HEK293 (cell line): ENCODE measurements at regions not wholly inside any gene's neighbourhood (a gene's known extent, or its start where the extent isn't known, plus 50 kb on each side); places are given as distances from the start of the nearest gene placed in this dataset.

ENCODE experiments used
- CTCF ChIA-PET: fragments of 350-600 bp; formaldehyde crosslinking; extraction: SDS; loops from one replicate; lab custom pipeline; 2021; ENCODE audit warnings: antibody characterized with exemption; lab: Yijun Ruan, JAX
- POLR2A ChIA-PET: fragments of 300-600 bp; formaldehyde crosslinking; extraction: SDS; loops from one replicate; lab custom pipeline; 2020; ENCODE audit warnings: antibody characterized with exemption, inconsistent platforms; lab: Yijun Ruan, JAX
- H3K27ac ChIP-seq: fragments of 200-500 bp; sonication (Bioruptor generic); 2 replicates; pipeline ENCODE4 v1.5.1; 2014; ENCODE audit warnings: low read depth, low read length, control low read depth, inconsistent platforms; ENCODE audit errors: extremely low read depth
- H3K36me3 ChIP-seq, 2 experiments: fragments of 200-500 bp in 1 of 2; sonication (Bioruptor generic) in 1 of 2; 1 replicate in 1 of 2; 2 replicates in 1 of 2; pipeline ENCODE4 v1.5.1; 2014 to 2017; ENCODE audit warnings: inconsistent platforms in 2 of 2, low read length in 2 of 2; ENCODE audit not compliant: control insufficient read depth in 2 of 2, insufficient read depth in 1 of 2
- H3K4me1 ChIP-seq: fragments of 200-500 bp; sonication (Bioruptor generic); 2 replicates; pipeline ENCODE4 v1.5.1; 2014; ENCODE audit warnings: mild to moderate bottlenecking, low read length, inconsistent platforms; ENCODE audit not compliant: control insufficient read depth, insufficient read depth
- H3K4me3 ChIP-seq: 2 replicates; pipeline ENCODE4 v1.5.1; 2011; ENCODE audit warnings: low read depth, mild to moderate bottlenecking, control low read depth, low read length, moderate library complexity
- H3K9me3 ChIP-seq: fragments of 200-500 bp; sonication (Bioruptor generic); 2 replicates; pipeline ENCODE4 v1.5.1; 2014; ENCODE audit warnings: low read depth, low read length, inconsistent platforms; ENCODE audit not compliant: control insufficient read depth, insufficient read depth
- HOXA7 ChIP-seq: sonication (generic); formaldehyde crosslinking; IDR thresholded peaks from 2 replicates; pipeline ENCODE4 v1.8.1; 2022; ENCODE audit warnings: missing genetic modification reagents, borderline replicate concordance
- IKZF3 ChIP-seq: fragments of 450-650 bp; IDR thresholded peaks from 2 replicates; pipeline ENCODE4 v1.5.0; 2018; ENCODE audit warnings: missing biosample characterization, mild to moderate bottlenecking, missing genetic modification characterization, moderate library complexity
- MEIS1 ChIP-seq: sonication (generic); formaldehyde crosslinking; IDR thresholded peaks from 2 replicates; pipeline ENCODE4 v1.8.1; 2022; ENCODE audit warnings: missing genetic modification reagents, mild to moderate bottlenecking, borderline replicate concordance
- PRDM4 ChIP-seq: fragments of 450-650 bp; formaldehyde crosslinking; IDR thresholded peaks from 2 replicates; pipeline ENCODE4 v1.5.1; 2017; ENCODE audit warnings: missing biosample characterization, missing genetic modification characterization
- REST ChIP-seq: fragments of 450-650 bp; formaldehyde crosslinking; IDR thresholded peaks from 2 replicates; pipeline ENCODE4 v1.5.1; 2016; ENCODE audit warnings: missing biosample characterization, missing genetic modification characterization
- SCRT2 ChIP-seq: fragments of 450-650 bp; formaldehyde crosslinking; IDR thresholded peaks from 2 replicates; pipeline ENCODE4 v1.5.1; 2016; ENCODE audit warnings: missing biosample characterization, missing genetic modification characterization
- ZFHX2 ChIP-seq: fragments of 450-650 bp; formaldehyde crosslinking; conservative IDR thresholded peaks from 2 replicates; pipeline ENCODE4 v1.5.1; 2016; ENCODE audit warnings: missing biosample characterization, missing genetic modification characterization
- ZNF132 ChIP-seq: fragments of 450-650 bp; formaldehyde crosslinking; IDR thresholded peaks from 2 replicates; pipeline ENCODE4 v1.5.1; 2017; ENCODE audit warnings: missing biosample characterization, missing genetic modification characterization, borderline replicate concordance
- ZNF138 ChIP-seq: fragments of 450-650 bp; formaldehyde crosslinking; IDR thresholded peaks from 2 replicates; pipeline ENCODE4 v1.5.1; 2016; ENCODE audit warnings: missing biosample characterization, missing genetic modification characterization, borderline replicate concordance
- ZNF146 ChIP-seq: fragments of 450-650 bp; formaldehyde crosslinking; IDR thresholded peaks from 2 replicates; pipeline ENCODE4 v1.5.1; 2016; ENCODE audit warnings: missing biosample characterization, missing genetic modification characterization
- ZNF174 ChIP-seq: fragments of 450-650 bp; formaldehyde crosslinking; IDR thresholded peaks from 2 replicates; pipeline ENCODE4 v1.5.0; 2017; ENCODE audit warnings: missing biosample characterization, mild to moderate bottlenecking, missing genetic modification characterization
- ZNF221 ChIP-seq: fragments of 450-650 bp; formaldehyde crosslinking; IDR thresholded peaks from 2 replicates; pipeline ENCODE4 v1.5.1; 2017; ENCODE audit warnings: missing biosample characterization, missing genetic modification characterization, borderline replicate concordance
- ZNF311 ChIP-seq: fragments of 450-650 bp; formaldehyde crosslinking; IDR thresholded peaks from 2 replicates; pipeline ENCODE4 v1.5.1; 2017; ENCODE audit warnings: missing biosample characterization, missing genetic modification characterization, borderline replicate concordance
- ZNF404 ChIP-seq: fragments of 450-650 bp; formaldehyde crosslinking; IDR thresholded peaks from 2 replicates; pipeline ENCODE4 v1.5.1; 2017; ENCODE audit warnings: missing biosample characterization, missing genetic modification characterization
- ZNF48 ChIP-seq: fragments of 450-650 bp; formaldehyde crosslinking; IDR thresholded peaks from 2 replicates; pipeline ENCODE4 v1.5.1; 2016; ENCODE audit warnings: missing biosample characterization, missing genetic modification characterization
- ZNF518A ChIP-seq: fragments of 450-650 bp; formaldehyde crosslinking; conservative IDR thresholded peaks from 2 replicates; pipeline ENCODE4 v1.5.1; 2016; ENCODE audit warnings: low read depth, missing biosample characterization, missing genetic modification characterization
- ZNF629 ChIP-seq: fragments of 450-650 bp; formaldehyde crosslinking; IDR thresholded peaks from 2 replicates; pipeline ENCODE4 v1.5.1; 2017; ENCODE audit warnings: missing biosample characterization, missing genetic modification characterization
- ZNF664 ChIP-seq: fragments of 450-650 bp; formaldehyde crosslinking; IDR thresholded peaks from 2 replicates; pipeline ENCODE4 v1.5.1; 2016; ENCODE audit warnings: missing biosample characterization, missing genetic modification characterization
- ZNF677 ChIP-seq: fragments of 450-650 bp; IDR thresholded peaks from 2 replicates; pipeline ENCODE4 v1.5.0; 2018; ENCODE audit warnings: missing biosample characterization, mild to moderate bottlenecking, missing genetic modification characterization, moderate library complexity

- no peaks in the 10 kb centered on the region for H3K9me3 ChIP-seq
- TF ChIP-seq ZNF48 (tag by site-specific recombination) (no peak), ZNF518A (tag by site-specific recombination) (no peak), ZNF311 (no peak), SCRT2 (tag by site-specific recombination) (no peak), ZNF677 (tag by site-specific recombination) (no peak), HOXA7 (CRISPR knock-in tag) (no peak), ZNF664 (no peak), ZNF132 (tag by site-specific recombination) (no peak), ZNF404 (tag by site-specific recombination) (no peak), ZNF138 (tag by site-specific recombination) (no peak), ZFHX2 (no peak), ZNF174 (tag by site-specific recombination) (no peak), PRDM4 (no peak), REST (tag by site-specific recombination) (no peak), ZNF629 (tag by site-specific recombination) (no peak), MEIS1 (CRISPR knock-in tag) (no peak), ZNF221 (tag by site-specific recombination) (no peak), ZNF146 (no peak), IKZF3 (no peak)
- H3K4me3 ChIP-seq = no peak overlapping the region
- no peaks in the 10 kb centered on the region for H3K36me3 ChIP-seq
- H3K27ac ChIP-seq = no peak overlapping the region
- POLR2A ChIA-PET = no interaction called here
- CTCF ChIA-PET = interaction anchor here (0.7 kb wide), 1 partner anchor 11 kb away, joined by 3 read pairs; no protein-coding TSS in a partner anchor
- H3K4me1 ChIP-seq = no peaks in the 10 kb centered on the region
Measured at GRCh38 chrX:30060718-30061117, 154.6 kb upstream of the MAGEB2 start.
